OCI-LY3 (cell line): ENCODE measurements at regions not wholly inside any gene's neighbourhood (a gene's known extent, or its start where the extent isn't known, plus 50 kb on each side); places are given as distances from the start of the nearest gene placed in this dataset.

Source experiments
- H2AFZ ChIP-seq: fragments of 200-600, 300-600 bp; shearing (Covaris generic); 2 replicates; pipeline ENCODE4 v1.6.0; 2014; ENCODE audit warnings: antibody characterized with exemption, low read depth, low read length
- H3K27ac ChIP-seq: fragments of 200-600, 300-600 bp; sonication (generic); 2 replicates; pipeline ENCODE4 v1.5.1; 2014; ENCODE audit warnings: mild to moderate bottlenecking, low read length, moderate library complexity, mixed read lengths
- H3K27me3 ChIP-seq: fragments of 200-600, 300-600 bp; sonication (generic); 2 replicates; pipeline ENCODE4 v1.6.1; 2014; ENCODE audit warnings: low read depth, low read length, mixed read lengths
- H3K36me3 ChIP-seq: fragments of 200-600, 300-600 bp; sonication (generic); replicated peaks from 2 replicates; pipeline ENCODE3; 2014; ENCODE audit warnings: low read depth, low read length, mixed read lengths
- H3K4me1 ChIP-seq: fragments of 300-600, 200-600 bp; sonication (generic); 2 replicates; pipeline ENCODE4 v1.6.1; 2014; ENCODE audit warnings: low read length, mixed read lengths
- H3K4me2 ChIP-seq: fragments of 200-600, 300-600 bp; sonication (generic); 2 replicates; pipeline ENCODE4 v1.6.1; 2014; ENCODE audit warnings: low read length, mixed read lengths
- H3K4me3 ChIP-seq: fragments of 300-600, 200-600 bp; sonication (generic); 2 replicates; pipeline ENCODE4 v1.5.1; 2014; ENCODE audit warnings: antibody characterized with exemption, mild to moderate bottlenecking, low read length, moderate library complexity
- H3K79me2 ChIP-seq: fragments of 300-600, 200-600 bp; shearing (Covaris generic); 2 replicates; pipeline ENCODE4 v1.6.1; 2014; ENCODE audit warnings: mild to moderate bottlenecking, low read length, mixed read lengths
- H3K9ac ChIP-seq: fragments of 300-600, 200-600 bp; shearing (Covaris generic); 2 replicates; pipeline ENCODE4 v1.6.0; 2014; ENCODE audit warnings: mild to moderate bottlenecking, low read length, moderate library complexity
- H3K9me3 ChIP-seq: fragments of 200-600, 300-600 bp; shearing (Covaris generic); 2 replicates; pipeline ENCODE4 v1.6.1; 2014; ENCODE audit warnings: low read length, mixed read lengths; ENCODE audit not compliant: insufficient read depth
- H4K20me1 ChIP-seq: fragments of 200-600, 300-600 bp; sonication (generic); 2 replicates; pipeline ENCODE4 v1.6.1; 2016; ENCODE audit warnings: low read length, mixed read lengths; ENCODE audit not compliant: insufficient read depth
- EZH2phosphoT487 ChIP-seq: fragments of 200-600 bp; shearing (Covaris generic); IDR thresholded peaks from 2 replicates; pipeline ENCODE4 v1.6.1; 2018; ENCODE audit warnings: antibody characterized with exemption, mixed run types, low read depth
- TF ChIP-seq, protein P1 (sequence below): fragments of 200-600, 300-600 bp; sonication (generic); IDR thresholded peaks from 2 replicates; pipeline ENCODE4 v1.5.1; 2014; ENCODE audit warnings: antibody characterized with exemption, low read length, low read depth

GRCh38 chr15:37165395-37165794 is 65.0 kb upstream of the MEIS2 start:
- no peaks in the 10 kb centered on the region for H3K36me3 ChIP-seq
- no peaks in the 10 kb centered on the region for H3K9me3 ChIP-seq
- no peak overlapping the region for H3K4me2 ChIP-seq
- no peak overlapping the region for H2AFZ ChIP-seq
- H3K79me2 ChIP-seq = no peaks in the 10 kb centered on the region
- H3K4me1 ChIP-seq = no peaks in the 10 kb centered on the region
- H3K27me3 ChIP-seq = no peaks in the 10 kb centered on the region
- no peak overlapping the region for H3K4me3 ChIP-seq
- H3K27ac ChIP-seq = no peak overlapping the region
- no peaks in the 10 kb centered on the region for H4K20me1 ChIP-seq
- no peak for TF ChIP-seq EZH2phosphoT487
- TF ChIP-seq, protein P1, sequence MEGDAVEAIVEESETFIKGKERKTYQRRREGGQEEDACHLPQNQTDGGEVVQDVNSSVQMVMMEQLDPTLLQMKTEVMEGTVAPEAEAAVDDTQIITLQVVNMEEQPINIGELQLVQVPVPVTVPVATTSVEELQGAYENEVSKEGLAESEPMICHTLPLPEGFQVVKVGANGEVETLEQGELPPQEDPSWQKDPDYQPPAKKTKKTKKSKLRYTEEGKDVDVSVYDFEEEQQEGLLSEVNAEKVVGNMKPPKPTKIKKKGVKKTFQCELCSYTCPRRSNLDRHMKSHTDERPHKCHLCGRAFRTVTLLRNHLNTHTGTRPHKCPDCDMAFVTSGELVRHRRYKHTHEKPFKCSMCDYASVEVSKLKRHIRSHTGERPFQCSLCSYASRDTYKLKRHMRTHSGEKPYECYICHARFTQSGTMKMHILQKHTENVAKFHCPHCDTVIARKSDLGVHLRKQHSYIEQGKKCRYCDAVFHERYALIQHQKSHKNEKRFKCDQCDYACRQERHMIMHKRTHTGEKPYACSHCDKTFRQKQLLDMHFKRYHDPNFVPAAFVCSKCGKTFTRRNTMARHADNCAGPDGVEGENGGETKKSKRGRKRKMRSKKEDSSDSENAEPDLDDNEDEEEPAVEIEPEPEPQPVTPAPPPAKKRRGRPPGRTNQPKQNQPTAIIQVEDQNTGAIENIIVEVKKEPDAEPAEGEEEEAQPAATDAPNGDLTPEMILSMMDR = no peak
- no peak overlapping the region for H3K9ac ChIP-seq

- Histone ChIP-seq H4K20me1 (no peaks in the 10 kb centered on the region), H2AFZ (no peak overlapping the region), H3K4me1 (no peaks in the 10 kb centered on the region), H3K4me2 (no peak overlapping the region), H3K9ac (no peak overlapping the region), H3K27me3 (no peaks in the 10 kb centered on the region), H3K36me3 (no peaks in the 10 kb centered on the region), H3K9me3 (no peaks in the 10 kb centered on the region), H3K4me3 (no peak overlapping the region), H3K27ac (no peak overlapping the region), H3K79me2 (no peaks in the 10 kb centered on the region)
- TF ChIP-seq, protein P1 = no peak
- TF ChIP-seq EZH2phosphoT487 = no peak
Measured at GRCh38 chr15:37166402-37166801, 66.1 kb upstream of the MEIS2 start.

GRCh38 chr15:37181339-37181738 is 81.0 kb upstream of the MEIS2 start:
- no peak overlapping the region for H3K9ac ChIP-seq
- H3K27ac ChIP-seq = no peak overlapping the region
- no peaks in the 10 kb centered on the region for H3K79me2 ChIP-seq
- no peak overlapping the region for H3K4me3 ChIP-seq
- no peaks in the 10 kb centered on the region for H3K27me3 ChIP-seq
- H4K20me1 ChIP-seq = no peaks in the 10 kb centered on the region
- H3K36me3 ChIP-seq = no peaks in the 10 kb centered on the region
- TF ChIP-seq, protein P1 = no peak
- TF ChIP-seq EZH2phosphoT487 = no peak
- H2AFZ ChIP-seq = peak overlapping the region; percentile 15; the same call in 1 of the 2 replicates
- no peaks in the 10 kb centered on the region for H3K9me3 ChIP-seq
- H3K4me1 ChIP-seq = no peaks in the 10 kb centered on the region
- H3K4me2 ChIP-seq = no peak overlapping the region

DNA sequence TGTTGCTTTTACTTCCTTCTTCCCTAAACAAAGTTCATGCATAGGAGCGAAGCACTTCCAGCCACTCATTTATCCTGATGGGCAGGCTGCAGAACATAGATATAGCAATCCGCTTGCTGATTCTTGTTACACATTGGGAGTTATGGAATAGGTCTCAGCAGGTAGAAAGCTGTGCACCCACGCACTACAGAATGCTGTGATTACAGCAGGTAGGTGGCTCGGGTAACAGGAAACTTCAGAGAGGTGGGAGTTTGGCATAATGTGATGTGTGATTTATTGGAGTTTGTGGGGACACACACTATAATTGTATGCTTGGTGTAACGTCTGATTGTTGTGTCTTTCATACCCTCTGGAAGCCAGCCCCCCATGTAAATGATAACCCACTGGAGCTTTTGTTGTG is 99.2 kb upstream of the MEIS2 start:
- H3K27ac ChIP-seq = no peak overlapping the region
- no peaks in the 10 kb centered on the region for H4K20me1 ChIP-seq
- no peak overlapping the region for H3K4me2 ChIP-seq
- no peaks in the 10 kb centered on the region for H3K4me1 ChIP-seq
- H3K36me3 ChIP-seq = no peaks in the 10 kb centered on the region
- H3K27me3 ChIP-seq = no peaks in the 10 kb centered on the region
- H2AFZ ChIP-seq = no peak overlapping the region
- no peak overlapping the region for H3K9ac ChIP-seq
- TF ChIP-seq, protein P1 = no peak
- no peak for TF ChIP-seq EZH2phosphoT487
- H3K9me3 ChIP-seq = no peaks in the 10 kb centered on the region
- H3K79me2 ChIP-seq = no peaks in the 10 kb centered on the region
- H3K4me3 ChIP-seq = no peak overlapping the region
